ENCODE measurements at regions not wholly inside any gene's neighbourhood (a gene's known extent, or its start where the extent isn't known, plus 50 kb on each side); places are given as distances from the start of the nearest gene placed in this dataset.

DNA sequence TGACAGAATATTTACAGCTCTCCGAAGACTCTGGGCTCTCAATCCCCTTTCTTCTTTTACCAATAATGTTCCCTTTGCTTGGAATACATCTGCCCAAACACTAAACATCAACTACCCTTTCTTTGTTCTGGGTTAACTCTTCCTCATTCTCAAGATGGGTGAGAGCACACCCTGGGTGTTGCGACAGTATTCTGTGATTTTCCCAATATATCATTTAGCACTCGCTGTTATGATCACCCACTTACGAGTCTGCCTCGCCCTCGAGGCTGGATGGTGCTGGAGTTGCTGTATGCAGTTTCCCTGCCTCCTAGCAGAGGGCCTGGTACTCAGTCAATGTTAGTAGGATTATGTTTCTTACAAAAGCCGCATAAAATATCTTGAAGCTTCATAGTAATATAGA, 93.2 kb downstream of the SOCS6 start:
- no peak for DNase-seq (ENCODE audit: low spot score)

DNA sequence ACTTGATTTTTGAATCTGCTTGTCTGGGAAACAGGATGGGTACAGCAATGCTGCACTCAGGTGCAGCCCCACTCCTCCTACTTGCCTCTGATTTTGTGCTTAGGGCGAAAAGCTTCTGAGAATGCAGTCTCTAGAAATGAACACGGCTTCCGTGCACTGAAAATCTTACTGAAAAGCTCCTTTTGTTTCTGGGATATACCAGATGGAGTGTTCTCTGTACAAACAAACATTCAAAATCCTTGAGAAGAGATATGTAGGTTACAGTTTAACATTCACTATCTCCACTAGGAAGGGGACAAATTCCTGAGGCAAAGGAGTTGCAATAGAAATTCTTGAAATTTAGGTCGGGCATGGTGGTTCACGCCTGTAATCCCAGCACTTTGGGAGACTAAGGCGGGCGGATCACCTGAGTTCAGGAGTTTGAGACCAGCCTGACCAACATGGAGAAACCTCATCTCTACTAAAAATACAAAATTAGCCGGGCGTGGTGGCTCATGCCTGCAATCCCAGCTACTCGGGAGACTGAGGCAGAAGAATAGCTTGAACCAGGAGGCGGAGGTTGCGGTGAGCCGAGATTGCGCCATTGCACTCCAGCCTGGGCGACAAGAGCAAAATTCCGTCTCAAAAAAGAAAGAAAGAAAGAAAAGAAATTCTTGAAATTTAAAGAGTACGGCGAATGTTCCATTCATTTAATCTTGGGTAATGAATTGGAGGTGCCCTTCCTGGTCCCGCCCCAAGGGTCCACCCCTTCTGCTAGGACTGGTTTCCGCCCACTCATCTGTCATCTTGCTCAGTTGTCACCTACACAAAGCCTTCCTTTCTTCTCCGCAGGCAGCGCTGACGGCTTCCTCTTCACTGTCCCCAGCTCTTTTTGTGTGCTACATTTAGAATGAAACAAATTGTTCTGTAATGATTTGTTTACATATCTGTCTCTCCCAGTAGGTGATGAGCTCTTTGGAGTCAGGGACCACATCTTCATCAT, 92.4 kb downstream of the SOCS6 start:
- no peak for DNase-seq (ENCODE audit: low spot score)

Data from kidney tubule cell (primary cell).